Keratinocyte (primary cell): ENCODE measurements at regions not wholly inside any gene's neighbourhood (a gene's known extent, or its start where the extent isn't known, plus 50 kb on each side); places are given as distances from the start of the nearest gene placed in this dataset.

Experiments used
- EZH2 ChIP-seq: IDR thresholded peaks from one replicate; pipeline ENCODE4 v1.6.1; 2012; ENCODE audit warnings: inconsistent platforms, mild to moderate bottlenecking, low read length, moderate library complexity
- TF ChIP-seq, protein P1 (sequence below), 3 experiments: IDR thresholded peaks in 1 of 3; conservative IDR thresholded peaks in 1 of 3; optimal IDR thresholded peaks in 1 of 3; 2 replicates in 2 of 3; 3 replicates in 1 of 3; pipeline versions ENCODE3 to v1.5.1; 2011; ENCODE audit warnings: low read length in 3 of 3, mild to moderate bottlenecking in 3 of 3, moderate library complexity in 2 of 3, control low read depth in 1 of 3, inconsistent platforms in 1 of 3; ENCODE audit not compliant: insufficient read depth in 2 of 3; ENCODE audit errors: extremely low read depth in 1 of 3

DNA sequence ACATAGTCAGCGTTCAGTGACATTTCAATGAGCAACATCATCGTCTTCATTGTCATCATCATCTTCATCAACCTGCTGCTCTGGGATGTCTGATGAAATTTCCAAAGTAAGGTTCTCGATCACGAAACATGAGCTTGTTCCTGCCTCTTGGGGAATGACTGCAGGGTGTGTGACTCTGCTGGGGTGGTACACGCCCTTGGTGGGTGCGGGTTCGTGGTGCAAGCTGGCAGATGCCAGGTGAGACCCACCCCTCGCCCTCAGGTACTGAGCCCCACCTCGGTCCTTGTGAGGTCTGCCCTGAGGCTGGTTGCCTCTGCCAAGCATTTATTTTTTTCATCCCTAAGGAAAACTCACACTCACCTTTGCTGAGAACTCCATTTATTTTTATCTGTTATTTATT is 1389.2 kb downstream of the TBC1D22A start:
- TF ChIP-seq, protein P1, sequence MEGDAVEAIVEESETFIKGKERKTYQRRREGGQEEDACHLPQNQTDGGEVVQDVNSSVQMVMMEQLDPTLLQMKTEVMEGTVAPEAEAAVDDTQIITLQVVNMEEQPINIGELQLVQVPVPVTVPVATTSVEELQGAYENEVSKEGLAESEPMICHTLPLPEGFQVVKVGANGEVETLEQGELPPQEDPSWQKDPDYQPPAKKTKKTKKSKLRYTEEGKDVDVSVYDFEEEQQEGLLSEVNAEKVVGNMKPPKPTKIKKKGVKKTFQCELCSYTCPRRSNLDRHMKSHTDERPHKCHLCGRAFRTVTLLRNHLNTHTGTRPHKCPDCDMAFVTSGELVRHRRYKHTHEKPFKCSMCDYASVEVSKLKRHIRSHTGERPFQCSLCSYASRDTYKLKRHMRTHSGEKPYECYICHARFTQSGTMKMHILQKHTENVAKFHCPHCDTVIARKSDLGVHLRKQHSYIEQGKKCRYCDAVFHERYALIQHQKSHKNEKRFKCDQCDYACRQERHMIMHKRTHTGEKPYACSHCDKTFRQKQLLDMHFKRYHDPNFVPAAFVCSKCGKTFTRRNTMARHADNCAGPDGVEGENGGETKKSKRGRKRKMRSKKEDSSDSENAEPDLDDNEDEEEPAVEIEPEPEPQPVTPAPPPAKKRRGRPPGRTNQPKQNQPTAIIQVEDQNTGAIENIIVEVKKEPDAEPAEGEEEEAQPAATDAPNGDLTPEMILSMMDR (optimal IDR thresholded peaks at IDR 0.05 in 1 of 3, IDR thresholded peaks at IDR 0.05 in 1 of 3, conservative IDR thresholded peaks at IDR 0.05 in 1 of 3; ENCODE audit: extremely low read depth in 1 of 3, insufficient read depth in 2 of 3, low read length in 3 of 3): no peak
- no peak for TF ChIP-seq EZH2
